Testis (tissue), 2 donors: ENCODE measurements at regions not wholly inside any gene's neighbourhood (a gene's known extent, or its start where the extent isn't known, plus 50 kb on each side); places are given as distances from the start of the nearest gene placed in this dataset.

ENCODE experiments used
- POLR2A ChIP-seq: fragments of 450-650 bp; IDR thresholded peaks from one replicate; pipeline ENCODE4 v1.6.1; 2017; ENCODE audit warnings: antibody characterized with exemption, mild to moderate bottlenecking, moderate library complexity
- TF ChIP-seq, protein P1 (sequence below), 3 experiments: fragments of 450-650 bp in 2 of 3; fragments of 200-600 bp in 1 of 3; sonication (generic) in 1 of 3; IDR thresholded peaks; one replicate each; pipeline ENCODE4 v1.5.1; 2016 to 2019; ENCODE audit warnings: antibody characterized with exemption in 3 of 3, mild to moderate bottlenecking in 2 of 3, moderate library complexity in 1 of 3

DNA sequence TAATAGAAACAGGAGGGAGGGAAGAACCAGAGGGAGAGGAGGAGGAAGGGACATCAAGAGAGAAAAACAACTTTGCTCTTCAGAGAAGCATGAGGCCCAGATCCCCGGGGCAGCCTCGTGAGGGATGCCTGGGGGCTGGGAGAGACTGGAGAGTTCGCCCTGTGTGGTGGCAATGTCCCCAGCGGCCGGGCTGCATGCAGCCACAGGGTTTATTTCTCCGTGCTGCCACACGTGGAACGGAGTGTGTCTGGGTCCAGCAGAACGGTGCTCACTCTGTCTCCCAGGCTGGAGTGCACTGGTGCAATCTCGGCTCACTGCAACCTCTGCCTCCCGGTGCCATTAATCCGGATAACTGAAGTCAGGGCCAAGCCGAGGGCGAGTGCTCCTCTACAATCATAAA is 257.7 kb downstream of the ACTR3B start:
- TF ChIP-seq, protein P1, sequence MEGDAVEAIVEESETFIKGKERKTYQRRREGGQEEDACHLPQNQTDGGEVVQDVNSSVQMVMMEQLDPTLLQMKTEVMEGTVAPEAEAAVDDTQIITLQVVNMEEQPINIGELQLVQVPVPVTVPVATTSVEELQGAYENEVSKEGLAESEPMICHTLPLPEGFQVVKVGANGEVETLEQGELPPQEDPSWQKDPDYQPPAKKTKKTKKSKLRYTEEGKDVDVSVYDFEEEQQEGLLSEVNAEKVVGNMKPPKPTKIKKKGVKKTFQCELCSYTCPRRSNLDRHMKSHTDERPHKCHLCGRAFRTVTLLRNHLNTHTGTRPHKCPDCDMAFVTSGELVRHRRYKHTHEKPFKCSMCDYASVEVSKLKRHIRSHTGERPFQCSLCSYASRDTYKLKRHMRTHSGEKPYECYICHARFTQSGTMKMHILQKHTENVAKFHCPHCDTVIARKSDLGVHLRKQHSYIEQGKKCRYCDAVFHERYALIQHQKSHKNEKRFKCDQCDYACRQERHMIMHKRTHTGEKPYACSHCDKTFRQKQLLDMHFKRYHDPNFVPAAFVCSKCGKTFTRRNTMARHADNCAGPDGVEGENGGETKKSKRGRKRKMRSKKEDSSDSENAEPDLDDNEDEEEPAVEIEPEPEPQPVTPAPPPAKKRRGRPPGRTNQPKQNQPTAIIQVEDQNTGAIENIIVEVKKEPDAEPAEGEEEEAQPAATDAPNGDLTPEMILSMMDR (IDR thresholded peaks at IDR 0.05): no peak
- no peak for TF ChIP-seq POLR2A
